GM21515 (cell line): ENCODE measurements at regions not wholly inside any gene's neighbourhood (a gene's known extent, or its start where the extent isn't known, plus 50 kb on each side); places are given as distances from the start of the nearest gene placed in this dataset.
"Not testable (repeated sequence)": the region's sequence is repeated elsewhere in the genome, so short reads cannot be mapped to it uniquely, and the experiment has no call there.

Source experiments
- ATAC-seq: cut with Tn5 transposase; IDR thresholded peaks from one replicate; pipeline ENCODE4 v1.9.1; 2021; ENCODE audit not compliant: unreplicated experiment

DNA sequence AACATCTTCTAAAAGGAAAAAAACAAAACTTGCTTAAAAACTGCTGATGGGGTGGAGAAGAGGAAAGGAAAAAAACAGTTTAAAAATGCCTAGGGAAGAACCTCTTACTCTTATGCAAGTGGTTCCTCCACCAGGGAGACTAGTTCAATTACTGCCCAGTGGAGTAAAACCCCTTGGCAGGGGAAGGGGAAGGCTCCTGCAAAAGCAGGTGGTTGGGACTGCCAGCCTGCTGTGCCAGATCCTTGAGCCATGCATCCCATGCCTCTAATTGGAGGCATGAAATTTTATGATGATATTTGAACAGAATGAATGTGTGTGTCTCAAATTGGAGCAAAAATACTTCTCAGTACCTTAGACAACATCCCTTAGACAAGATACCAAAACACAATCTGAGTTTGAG, 118.8 kb downstream of the FSCB start:
- ATAC-seq, result no peak

DNA sequence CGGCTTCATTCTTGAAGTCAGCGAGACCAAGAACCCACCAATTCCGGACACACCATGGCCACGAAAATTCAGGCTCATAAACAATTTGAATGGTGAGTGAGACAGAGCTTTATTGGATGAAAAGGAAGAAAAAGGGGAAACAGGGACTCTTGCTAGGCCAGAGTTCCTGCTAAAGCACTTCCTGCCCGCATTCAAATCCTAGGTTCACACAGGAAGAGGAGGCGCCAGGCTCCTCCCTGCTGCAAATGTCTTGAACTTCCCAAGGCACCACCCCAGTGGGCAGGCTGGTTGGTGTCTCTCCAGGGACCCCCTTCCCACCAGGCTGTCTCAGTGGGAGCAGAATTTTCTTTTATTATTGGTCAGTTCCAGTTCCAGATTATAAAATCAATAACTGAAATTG, 121.2 kb downstream of the FSCB start:
- ATAC-seq, result no peak

DNA sequence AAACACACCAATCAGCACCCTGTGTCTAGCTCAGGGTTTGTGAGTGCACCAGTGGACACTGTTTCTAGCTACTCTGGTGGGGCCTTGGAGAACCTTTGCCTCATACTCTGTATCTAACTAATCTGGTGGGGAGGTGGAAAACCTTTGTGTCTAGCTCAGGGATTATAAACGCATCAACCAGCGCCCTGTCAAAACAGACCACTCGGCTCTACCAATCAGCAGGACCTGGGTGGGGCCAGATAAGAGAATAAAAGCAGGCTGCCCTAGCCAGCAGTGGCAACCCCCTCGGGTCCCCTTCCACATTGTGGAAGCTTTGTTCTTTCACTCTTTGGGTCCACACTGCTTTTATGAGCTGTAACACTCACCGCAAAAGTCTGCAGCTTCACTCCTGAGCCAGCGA, 121.8 kb downstream of the FSCB start:
- not testable (repeated sequence) for ATAC-seq

DNA sequence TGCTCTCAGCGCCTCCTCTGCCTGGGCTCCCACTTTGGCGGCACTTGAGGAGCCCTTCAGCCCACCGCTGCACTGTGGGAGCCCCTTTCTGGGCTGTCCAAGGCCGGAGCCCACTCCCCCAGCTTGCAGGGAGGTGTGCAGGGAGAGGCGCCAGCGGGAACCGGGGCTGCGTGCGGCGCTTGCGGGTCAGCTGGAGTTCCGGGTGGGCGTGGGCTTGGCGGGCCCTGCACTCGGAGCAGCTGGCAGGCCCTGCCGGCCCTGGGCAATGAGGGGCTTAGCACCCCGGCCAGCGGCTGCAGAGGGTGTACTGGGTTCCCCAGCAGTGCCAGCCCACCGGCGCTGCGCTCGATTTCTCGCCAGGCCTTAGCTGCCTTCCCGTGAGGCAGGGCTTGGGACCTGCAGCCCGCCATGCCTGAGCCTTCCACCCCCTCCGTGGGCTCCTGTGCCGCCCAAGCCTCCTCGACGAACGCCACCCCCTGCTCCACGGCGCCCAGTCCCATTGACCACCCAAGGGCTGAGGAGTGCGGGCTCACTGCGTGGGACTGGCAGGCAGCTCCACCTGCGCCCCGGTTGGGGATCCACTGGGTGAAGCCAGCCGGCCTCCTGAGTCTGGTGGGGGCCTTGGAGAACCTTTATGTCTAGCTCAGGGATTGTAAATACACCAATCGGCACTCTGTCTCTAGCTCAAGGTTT, 122.3 kb downstream of the FSCB start:
- ATAC-seq, result not testable (repeated sequence)

DNA sequence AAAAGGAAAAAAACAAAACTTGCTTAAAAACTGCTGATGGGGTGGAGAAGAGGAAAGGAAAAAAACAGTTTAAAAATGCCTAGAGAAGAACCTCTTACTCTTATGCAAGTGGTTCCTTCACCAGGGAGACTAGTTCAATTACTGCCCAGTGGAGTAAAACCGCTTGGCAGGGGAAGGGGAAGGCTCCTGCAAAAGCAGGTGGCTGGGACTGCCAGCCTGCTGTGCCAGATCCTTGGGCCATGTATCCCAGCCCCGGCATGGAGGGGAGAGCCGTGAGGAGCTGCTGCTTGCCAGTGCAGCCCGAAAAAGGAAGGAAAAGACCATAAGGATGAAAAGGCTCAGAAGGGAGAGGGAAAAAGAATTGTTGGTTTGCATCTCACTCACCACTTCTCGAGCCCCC, 123.0 kb downstream of the FSCB start:
- no peak for ATAC-seq

DNA sequence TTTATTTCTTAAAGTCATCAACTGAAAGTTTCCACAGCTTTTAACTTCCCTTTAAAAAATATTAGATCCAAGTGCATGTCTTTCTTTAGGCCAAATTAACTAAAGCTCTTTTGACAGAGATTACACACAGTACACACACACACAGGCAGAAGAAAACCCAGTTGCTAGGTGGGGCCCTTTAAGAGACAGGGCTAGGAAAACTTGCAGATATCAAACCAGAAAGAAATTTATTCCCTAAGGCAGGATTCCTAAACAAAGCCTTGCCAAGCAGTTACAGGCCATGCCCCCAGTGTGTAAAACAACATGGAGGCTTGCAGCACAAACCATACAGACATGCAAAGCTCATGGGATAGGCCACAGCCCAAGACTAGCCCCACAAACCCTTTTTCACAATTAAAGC, 123.4 kb downstream of the FSCB start:
- no peak for ATAC-seq

DNA sequence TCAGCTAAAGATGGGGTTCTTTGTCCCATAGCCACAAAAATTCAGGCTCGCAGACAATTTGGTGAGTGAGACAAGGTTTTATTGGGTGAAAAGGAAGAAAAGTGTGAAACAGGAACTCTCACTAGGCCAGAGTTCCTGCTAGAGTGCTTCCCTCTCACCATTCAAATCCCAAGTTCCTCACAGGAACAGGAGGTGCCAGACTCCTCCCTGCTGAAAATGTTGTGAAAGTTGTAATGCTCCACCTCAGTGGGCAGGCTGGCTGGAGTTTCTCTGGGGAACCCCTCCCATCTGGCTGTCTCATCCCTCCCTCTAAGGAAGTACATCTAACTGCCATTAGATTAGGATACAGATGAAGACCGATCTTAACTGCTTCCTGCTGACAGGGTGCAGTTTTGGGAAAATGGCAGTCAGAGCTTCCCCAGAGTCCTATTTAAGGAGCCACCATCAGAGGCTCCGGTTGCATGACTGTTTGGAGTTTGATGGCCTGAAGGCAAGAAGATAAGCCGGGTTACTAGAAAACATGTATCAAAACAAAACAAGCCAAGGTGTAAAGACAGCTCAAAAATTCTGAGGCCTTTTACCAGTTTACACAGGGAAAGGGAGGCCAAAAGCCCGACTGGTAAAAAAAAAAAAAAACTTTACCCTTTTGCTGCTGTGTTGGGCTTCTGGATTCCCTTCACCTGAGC, 127.6 kb downstream of the FSCB start:
- ATAC-seq, result no peak

DNA sequence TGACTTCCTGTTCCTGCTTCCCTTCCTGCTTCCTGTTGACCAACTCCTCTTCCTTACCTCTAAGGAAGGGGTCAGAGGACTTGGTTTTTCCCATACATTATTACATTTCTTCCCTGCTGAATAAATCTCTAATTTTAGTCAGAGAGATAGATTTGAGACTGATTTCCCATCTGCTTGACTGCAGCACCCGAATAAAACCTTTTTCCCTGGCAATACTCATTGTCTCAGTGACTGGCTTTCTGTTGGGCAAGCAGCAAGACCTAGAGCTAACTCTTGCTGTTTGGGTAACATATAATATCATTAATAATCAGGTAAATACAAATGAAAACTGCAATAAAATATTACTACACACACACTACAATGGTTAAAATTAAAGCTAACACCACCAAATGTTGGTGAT, 132.2 kb downstream of the FSCB start:
- ATAC-seq, result no peak

DNA sequence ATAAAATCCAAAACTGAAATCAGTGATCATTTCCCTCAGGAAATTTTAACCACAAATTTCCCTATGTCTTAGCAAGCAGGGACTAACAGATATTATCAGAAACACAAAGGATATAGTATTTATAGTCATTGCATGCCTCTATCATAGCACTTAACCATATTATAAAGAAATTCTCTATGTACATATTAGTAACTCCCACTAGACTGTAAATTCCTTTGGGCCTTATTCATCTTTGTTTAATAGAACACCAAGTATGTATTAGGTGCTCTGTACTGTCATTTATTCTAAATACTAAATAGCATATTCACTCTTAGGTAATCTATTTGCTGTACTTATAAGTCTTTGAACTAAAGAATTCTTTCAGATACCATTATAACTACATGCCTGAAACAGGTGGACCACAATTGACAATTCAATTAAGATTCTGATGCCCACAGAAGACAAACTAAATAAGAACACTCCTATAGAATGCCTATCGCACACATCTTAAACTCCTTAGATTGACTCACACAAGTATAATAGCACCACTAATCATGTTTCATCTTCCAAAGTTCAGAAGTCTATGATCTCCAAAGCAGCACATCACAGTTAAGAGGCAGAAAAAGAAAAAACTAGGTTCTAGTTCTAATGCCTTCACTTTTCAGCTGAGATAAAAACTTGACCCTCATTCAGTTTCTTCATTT, 134.1 kb downstream of the FSCB start:
- no peak for ATAC-seq

DNA sequence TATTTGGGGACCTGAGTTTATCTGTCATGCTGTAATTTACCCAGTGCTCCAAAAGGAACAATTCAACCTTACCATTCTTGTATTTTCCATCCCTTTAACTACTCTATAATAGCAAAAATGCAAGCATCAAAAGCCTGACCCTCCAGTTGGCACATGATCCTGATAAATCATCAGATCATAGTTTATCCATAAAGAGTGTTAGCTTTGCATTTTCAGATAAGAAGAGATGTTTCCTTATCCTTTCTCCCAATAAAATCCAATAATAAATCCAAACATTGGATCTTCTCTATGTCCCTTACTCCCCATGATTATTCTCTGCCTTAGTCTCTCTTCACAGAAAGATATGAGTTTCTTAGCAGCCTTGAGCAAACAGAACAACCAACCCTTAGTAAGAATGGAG, 134.9 kb downstream of the FSCB start:
- no peak for ATAC-seq

DNA sequence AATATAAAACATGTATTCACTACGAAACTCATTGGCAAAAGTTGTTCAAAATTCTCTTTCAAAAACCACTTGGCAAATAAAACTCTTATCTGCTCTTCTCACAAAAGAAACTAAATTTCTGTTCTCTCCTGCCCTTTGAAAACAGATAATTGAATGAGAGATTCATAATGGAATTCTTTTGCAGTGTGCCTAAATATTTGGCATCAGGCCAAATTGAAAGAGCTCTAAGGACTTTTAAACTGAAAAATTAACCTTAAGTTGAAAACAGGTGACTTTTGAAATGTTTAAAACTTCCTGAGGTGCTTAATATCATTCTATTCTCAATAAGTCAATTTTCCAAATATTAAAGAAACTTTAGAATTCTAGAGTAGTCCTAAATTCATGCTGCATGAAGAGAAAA, 136.4 kb downstream of the FSCB start:
- no peak for ATAC-seq

DNA sequence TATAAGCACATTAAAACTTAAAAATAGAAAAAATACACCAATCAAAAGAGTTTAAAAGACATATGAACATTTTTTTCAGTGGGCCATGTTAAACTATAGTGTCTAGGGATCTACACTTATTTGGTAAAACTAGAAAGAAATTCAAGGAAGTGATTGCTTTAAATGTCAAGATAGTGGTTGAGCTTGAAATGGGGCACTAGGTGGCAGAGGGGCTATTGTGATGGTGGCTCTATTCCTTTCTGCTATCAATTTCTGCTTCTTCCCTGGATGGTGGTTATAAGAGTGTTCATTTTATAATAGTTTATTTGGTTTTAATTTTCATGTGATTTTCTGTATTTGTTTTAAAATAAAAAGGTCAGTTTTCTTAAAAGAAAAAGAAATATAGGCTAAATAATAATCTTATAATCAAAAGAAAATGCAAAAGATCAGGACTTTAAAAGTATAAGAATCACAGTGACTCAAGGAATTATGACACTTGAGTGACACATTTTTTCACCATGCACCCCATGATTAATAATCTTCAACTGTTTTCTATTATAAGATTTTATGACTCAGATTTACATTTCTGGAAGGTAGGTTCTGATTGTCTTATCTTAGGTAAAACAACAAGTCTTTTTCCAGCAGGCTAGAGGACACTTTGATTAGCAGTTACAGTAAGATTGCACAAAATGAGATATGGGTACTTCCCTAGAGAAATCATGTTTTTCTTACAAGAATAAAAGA, 137.5 kb downstream of the FSCB start:
- no peak for ATAC-seq

DNA sequence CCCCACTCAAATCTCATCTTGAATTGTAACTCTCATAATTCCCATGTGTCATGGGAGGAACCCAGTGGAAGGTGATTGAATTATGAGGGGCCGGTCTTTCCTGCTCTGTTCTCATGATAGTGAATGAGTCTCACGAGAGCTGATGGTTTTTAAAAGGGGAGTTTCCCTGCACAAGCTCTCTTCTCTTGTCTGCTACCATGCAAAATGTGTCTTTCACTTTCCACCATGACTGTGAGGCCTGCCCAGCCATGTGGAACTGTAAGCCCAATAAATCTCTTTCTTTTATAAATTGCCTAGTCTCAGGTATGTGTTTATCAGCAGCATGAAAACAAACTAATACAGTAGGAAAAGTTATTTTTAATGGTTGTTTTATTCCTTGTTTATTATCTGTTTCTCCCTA, 146.0 kb downstream of the FSCB start:
- no peak for ATAC-seq

DNA sequence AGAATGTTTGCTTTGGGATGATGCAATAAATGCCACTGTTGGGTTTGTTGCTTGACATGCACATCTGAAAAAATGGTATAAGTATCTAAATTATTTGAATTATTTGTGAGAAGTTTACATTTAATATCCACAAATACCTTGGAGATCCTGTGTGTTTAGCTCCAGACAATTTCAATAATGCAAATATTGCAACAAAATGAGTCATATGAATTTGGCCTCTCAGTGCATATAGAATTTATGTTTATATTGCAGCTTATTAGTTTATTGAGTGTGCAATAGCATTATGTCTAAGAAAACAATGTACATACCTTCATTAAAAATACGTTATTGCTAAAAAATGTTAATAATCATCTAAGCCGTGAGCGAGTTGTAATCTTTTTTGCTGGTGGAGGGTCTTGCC, 153.3 kb downstream of the FSCB start:
- no peak for ATAC-seq

DNA sequence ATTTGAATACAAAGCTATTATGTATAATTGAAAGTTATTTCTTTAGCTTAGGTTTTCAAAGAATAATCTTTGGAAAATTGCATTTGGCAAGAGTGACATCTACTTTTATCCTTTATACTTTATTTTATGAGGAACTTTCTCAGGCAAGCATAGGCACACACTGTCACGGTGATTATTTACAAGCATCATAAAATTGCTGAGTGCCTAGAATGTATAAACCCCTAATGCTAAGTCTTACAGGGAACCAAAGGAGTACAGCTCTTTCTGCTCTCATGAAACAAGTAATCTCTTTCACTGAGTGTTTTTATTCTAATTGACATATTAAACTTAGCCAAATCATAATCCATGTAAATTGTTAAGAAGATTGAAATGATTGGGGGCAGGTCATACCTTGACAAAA, 154.9 kb downstream of the FSCB start:
- no peak for ATAC-seq

DNA sequence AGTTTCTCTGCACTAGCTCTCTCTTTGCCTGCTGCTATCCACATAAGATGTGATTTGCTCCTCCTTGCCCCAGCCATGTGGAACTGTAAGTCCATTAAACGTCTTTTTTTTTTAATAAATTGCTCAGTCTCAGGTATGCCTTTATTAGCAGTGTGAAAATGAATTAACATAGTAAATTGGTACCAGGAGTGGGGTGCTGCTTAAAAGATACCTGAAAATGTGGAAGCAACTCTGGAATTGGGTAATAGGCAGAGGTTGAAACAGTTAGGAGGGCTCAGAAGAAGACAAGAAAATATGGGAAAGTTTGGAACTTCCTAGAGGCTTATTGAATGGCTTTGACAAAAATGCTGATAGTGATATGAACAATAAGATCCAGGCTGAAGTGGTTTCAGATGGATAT, 159.8 kb downstream of the FSCB start:
- no peak for ATAC-seq

DNA sequence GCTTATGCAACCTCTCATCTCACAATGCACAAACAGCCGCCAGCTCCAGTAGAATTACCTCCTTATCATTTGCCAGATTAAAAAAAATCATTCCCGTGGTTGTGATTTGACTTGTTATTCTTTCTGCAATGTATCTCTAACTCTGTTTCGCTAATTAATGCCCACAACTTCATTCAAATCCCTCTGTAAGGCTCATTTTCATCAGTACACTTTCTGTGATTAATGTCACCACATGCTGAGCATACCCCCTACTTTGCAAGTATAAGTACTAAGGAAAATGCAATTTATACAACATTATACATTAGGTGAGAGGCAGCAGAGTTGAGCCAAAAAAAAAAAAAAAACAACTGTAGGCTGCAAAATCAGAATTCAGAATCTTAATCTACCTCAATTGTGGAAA, 166.0 kb downstream of the FSCB start:
- no peak for ATAC-seq

DNA sequence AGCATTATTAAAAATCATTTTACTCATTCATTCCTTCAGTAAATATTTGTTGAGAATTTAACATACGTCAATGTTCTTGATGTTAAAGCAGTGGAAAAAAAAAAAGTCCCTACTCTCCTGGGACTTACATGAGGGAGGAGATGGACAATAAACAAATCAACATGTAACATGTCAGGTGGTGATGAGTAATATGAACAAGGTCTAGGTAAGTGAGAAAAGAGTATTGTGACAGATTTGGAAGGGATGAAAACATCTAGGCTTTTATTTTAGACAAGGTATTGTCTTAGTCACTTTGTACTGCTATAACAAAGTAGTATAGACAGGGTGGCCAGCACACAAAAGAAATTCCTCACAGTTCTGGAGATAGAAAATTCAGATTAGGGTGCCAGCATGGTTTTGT, 167.2 kb downstream of the FSCB start:
- ATAC-seq, result no peak

DNA sequence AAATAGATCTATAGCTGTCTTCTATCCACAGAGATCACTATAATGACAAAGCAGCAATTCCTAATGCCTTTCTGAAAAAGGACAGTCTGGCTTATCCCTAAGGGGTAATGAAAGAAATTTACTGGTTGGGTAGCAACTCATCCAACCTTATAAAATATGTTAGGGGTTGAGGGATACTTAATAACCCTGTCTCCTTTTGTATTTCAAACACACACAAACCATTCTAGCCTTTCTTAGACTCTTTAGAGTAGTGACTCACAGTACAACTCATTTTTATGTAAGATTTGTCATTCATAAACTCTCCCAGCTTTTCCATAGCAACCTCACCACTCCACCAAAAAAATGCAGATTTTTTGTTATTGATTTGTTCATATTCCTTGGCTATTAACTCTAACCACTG, 167.9 kb downstream of the FSCB start:
- ATAC-seq, result no peak

DNA sequence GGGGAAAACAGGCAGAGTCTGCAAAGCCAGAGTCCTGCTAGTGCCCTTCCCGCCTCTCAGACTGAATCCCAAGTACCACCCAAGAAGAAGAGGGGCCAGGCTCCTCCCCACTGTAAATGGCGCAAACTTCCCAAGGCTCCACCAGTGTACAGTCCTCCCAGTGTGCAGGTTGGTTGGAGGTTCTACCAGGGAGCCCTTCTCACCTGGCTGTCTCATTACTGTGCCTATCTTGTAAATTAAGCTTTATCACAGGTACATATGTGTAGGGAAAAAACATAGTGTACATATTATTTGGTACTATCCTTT, 189.7 kb downstream of the FSCB start:
- ATAC-seq, result no peak

DNA sequence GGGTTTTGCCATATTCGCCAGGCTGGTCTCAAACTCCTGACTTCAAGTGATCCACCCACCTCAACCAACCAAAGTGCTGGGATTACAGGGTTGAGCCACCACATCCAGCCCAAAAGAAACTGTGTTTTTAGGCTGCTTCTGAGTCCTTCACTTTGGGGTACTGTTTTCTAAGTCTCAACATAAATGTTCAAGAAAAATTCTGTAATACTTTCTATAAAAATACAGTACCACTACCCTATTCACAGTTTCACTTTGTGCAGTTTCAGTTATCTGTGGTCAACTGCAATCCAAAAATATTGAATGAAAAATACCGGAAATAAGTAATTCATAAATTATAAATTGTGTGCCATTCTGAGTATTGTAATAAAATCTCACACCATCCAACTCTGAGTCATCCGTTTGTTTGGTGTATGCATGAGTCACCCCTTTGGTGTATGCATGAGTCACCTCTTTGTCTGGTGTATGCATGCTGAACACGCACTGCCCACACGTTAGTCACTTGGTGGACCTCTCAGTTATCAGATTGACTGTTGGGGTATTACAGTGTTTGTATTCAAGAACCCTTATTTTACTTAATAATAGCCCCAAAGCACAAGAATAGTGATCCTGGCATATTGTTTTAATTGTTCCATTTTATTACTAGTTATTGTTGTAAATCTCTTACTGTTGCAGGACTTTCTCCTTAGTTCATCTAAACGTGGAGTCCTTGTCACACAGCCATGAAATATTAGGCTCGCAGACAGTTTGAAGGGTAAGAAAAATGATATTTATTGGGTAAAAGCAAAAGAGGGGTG, 190.2 kb downstream of the FSCB start:
- ATAC-seq, result no peak
